OCI-LY1 (cell line): ENCODE measurements at regions not wholly inside any gene's neighbourhood (a gene's known extent, or its start where the extent isn't known, plus 50 kb on each side); places are given as distances from the start of the nearest gene placed in this dataset.

Source experiments
- H2AFZ ChIP-seq: fragments of 200-600 bp; sonication (generic), shearing (Covaris generic); 2 replicates; pipeline ENCODE4 v1.6.0; 2014; ENCODE audit warnings: antibody characterized with exemption, mild to moderate bottlenecking, low read length
- H3F3A ChIP-seq: fragments of 200-600 bp; sonication (generic), shearing (Covaris generic); 2 replicates; pipeline ENCODE4 v1.6.0; 2014; ENCODE audit warnings: mild to moderate bottlenecking, antibody characterized with exemption, low read length, moderate library complexity; ENCODE audit not compliant: insufficient read depth
- H3K27ac ChIP-seq: fragments of 200-600 bp; sonication (generic); 2 replicates; pipeline ENCODE4 v1.5.1; 2014; ENCODE audit warnings: low read length, mixed run types, mild to moderate bottlenecking, low read depth; ENCODE audit not compliant: poor library complexity, severe bottlenecking
- H3K27me3 ChIP-seq: fragments of 200-600 bp; sonication (generic); 2 replicates; pipeline ENCODE4 v1.6.0; 2014; ENCODE audit warnings: antibody characterized with exemption, mild to moderate bottlenecking, low read length, moderate library complexity; ENCODE audit not compliant: insufficient read depth
- H3K36me3 ChIP-seq: fragments of 200-600 bp; sonication (generic); 2 replicates; pipeline ENCODE4 v1.6.1; 2014; ENCODE audit warnings: mild to moderate bottlenecking, antibody characterized with exemption, low read length, moderate library complexity, mixed read lengths; ENCODE audit not compliant: insufficient read depth
- H3K4me1 ChIP-seq: fragments of 200-600 bp; sonication (generic); 2 replicates; pipeline ENCODE4 v1.5.1; 2014; ENCODE audit warnings: mild to moderate bottlenecking, low read length, moderate library complexity; ENCODE audit not compliant: insufficient read depth, severe bottlenecking
- H3K4me2 ChIP-seq: fragments of 200-600 bp; sonication (generic), shearing (Covaris generic); 2 replicates; pipeline ENCODE4 v1.6.1; 2014; ENCODE audit warnings: low read length
- H3K4me3 ChIP-seq: fragments of 200-600 bp; sonication (generic); 2 replicates; pipeline ENCODE4 v1.5.1; 2014; ENCODE audit warnings: low read length, low read depth, mild to moderate bottlenecking, mixed read lengths; ENCODE audit not compliant: poor library complexity, severe bottlenecking
- H3K79me2 ChIP-seq: fragments of 200-600 bp; shearing (Covaris generic); 2 replicates; pipeline ENCODE4 v1.6.1; 2016; ENCODE audit warnings: mixed run types, low read length, mixed read lengths; ENCODE audit not compliant: insufficient read depth
- H3K9ac ChIP-seq: fragments of 200-600 bp; sonication (generic), shearing (Covaris generic); 2 replicates; pipeline ENCODE4 v1.6.1; 2014; ENCODE audit warnings: mild to moderate bottlenecking, low read length, mixed read lengths
- H3K9me2 ChIP-seq: fragments of 200-600 bp; sonication (generic), shearing (Covaris generic); 2 replicates; pipeline ENCODE4 v1.6.1; 2014; ENCODE audit warnings: low read depth, mild to moderate bottlenecking, low read length, mixed read lengths
- H3K9me3 ChIP-seq: fragments of 200-600 bp; shearing (Covaris generic); 2 replicates; pipeline ENCODE4 v1.6.1; 2014; ENCODE audit warnings: low read length, mixed read lengths
- H4K20me1 ChIP-seq: fragments of 200-600 bp; sonication (generic), shearing (Covaris generic); 2 replicates; pipeline ENCODE4 v1.6.0; 2016; ENCODE audit warnings: mild to moderate bottlenecking, low read length; ENCODE audit not compliant: insufficient read depth
- CTCF ChIP-seq: fragments of 200-600 bp; sonication (generic), shearing (Covaris generic); IDR thresholded peaks from 2 replicates; pipeline ENCODE4 v1.5.1; 2017; ENCODE audit warnings: mild to moderate bottlenecking, antibody characterized with exemption, low read length, moderate library complexity, mixed read lengths
- EZH2 ChIP-seq: fragments of 200-600 bp; sonication (generic), shearing (Covaris generic); IDR thresholded peaks from 2 replicates; pipeline ENCODE4 v1.8.0; 2017; ENCODE audit warnings: borderline replicate concordance, mixed run types, mild to moderate bottlenecking, antibody characterized with exemption, low read length, moderate library complexity, mixed read lengths

GRCh38 chr11:127242676-127243075 is 242.1 kb upstream of the KIRREL3 start:
- H3K9me3 ChIP-seq: no peaks in the 10 kb centered on the region
- no peaks in the 10 kb centered on the region for H3K79me2 ChIP-seq
- H3K27ac ChIP-seq: no peak overlapping the region
- TF ChIP-seq EZH2 (no peak), CTCF (no peak)
- no peak overlapping the region for H3K4me3 ChIP-seq
- H3F3A ChIP-seq: no peaks in the 10 kb centered on the region
- H2AFZ ChIP-seq: no peak overlapping the region
- H3K27me3 ChIP-seq: no peaks in the 10 kb centered on the region
- no peak overlapping the region for H3K9ac ChIP-seq
- no peaks in the 10 kb centered on the region for H3K4me1 ChIP-seq
- no peaks in the 10 kb centered on the region for H4K20me1 ChIP-seq
- no peak overlapping the region for H3K4me2 ChIP-seq
- no peaks in the 10 kb centered on the region for H3K9me2 ChIP-seq
- no peaks in the 10 kb centered on the region for H3K36me3 ChIP-seq

- Histone ChIP-seq H3K4me2 (no peak overlapping the region), H3K9me2 (no peaks in the 10 kb centered on the region), H4K20me1 (no peaks in the 10 kb centered on the region), H3K79me2 (no peaks in the 10 kb centered on the region), H3F3A (no peaks in the 10 kb centered on the region), H3K9me3 (no peaks in the 10 kb centered on the region), H3K9ac (no peak overlapping the region), H3K4me1 (no peaks in the 10 kb centered on the region), H3K27me3 (no peaks in the 10 kb centered on the region), H2AFZ (no peak overlapping the region), H3K27ac (no peak overlapping the region), H3K4me3 (no peak overlapping the region), H3K36me3 (no peaks in the 10 kb centered on the region)
- TF ChIP-seq CTCF: no peak
- no peak for TF ChIP-seq EZH2
Measured at GRCh38 chr11:127238321-127238720, 237.8 kb upstream of the KIRREL3 start.

- Histone ChIP-seq H3F3A (no peaks in the 10 kb centered on the region), H3K4me2 (no peak overlapping the region), H3K9me3 (no peaks in the 10 kb centered on the region), H3K9me2 (no peaks in the 10 kb centered on the region), H3K27me3 (no peaks in the 10 kb centered on the region), H2AFZ (no peak overlapping the region), H3K9ac (no peak overlapping the region), H4K20me1 (no peaks in the 10 kb centered on the region), H3K79me2 (no peaks in the 10 kb centered on the region), H3K4me1 (no peaks in the 10 kb centered on the region), H3K36me3 (no peaks in the 10 kb centered on the region), H3K4me3 (no peak overlapping the region), H3K27ac (no peak overlapping the region)
- TF ChIP-seq EZH2 (no peak), CTCF (no peak)
Measured at GRCh38 chr11:127236776-127237175, 236.2 kb upstream of the KIRREL3 start.
